SK-N-MC (cell line): ENCODE measurements at regions not wholly inside any gene's neighbourhood (a gene's known extent, or its start where the extent isn't known, plus 50 kb on each side); places are given as distances from the start of the nearest gene placed in this dataset.

Experiments
- EZH2 ChIP-seq: fragments of 200-600 bp; sonication (generic); IDR thresholded peaks from one replicate; pipeline ENCODE4 v1.6.1; 2017; ENCODE audit warnings: antibody characterized with exemption
- FOXP2 ChIP-seq: optimal IDR thresholded peaks from 2 replicates; pipeline ENCODE3; 2011; ENCODE audit warnings: mild to moderate bottlenecking, moderate library complexity; ENCODE audit not compliant: insufficient read depth; ENCODE audit errors: extremely low read length, control extremely low read depth
- POLR2AphosphoS5 ChIP-seq: IDR thresholded peaks from 2 replicates; pipeline ENCODE4 v1.6.1; 2012; ENCODE audit warnings: mild to moderate bottlenecking, low read depth, low read length, borderline replicate concordance

- TF ChIP-seq POLR2AphosphoS5, result no peak
- no peak for TF ChIP-seq EZH2
- TF ChIP-seq FOXP2, result no peak
These were observed 213.0 kb upstream of the CITED2 start for GRCh38 chr6:139587469-139587868.
